Prostate gland (tissue), 1 donor: ENCODE measurements at regions not wholly inside any gene's neighbourhood (a gene's known extent, or its start where the extent isn't known, plus 50 kb on each side); places are given as distances from the start of the nearest gene placed in this dataset.

ENCODE experiments used
- POLR2A ChIP-seq: fragments of 450-650 bp; IDR thresholded peaks from one replicate; pipeline ENCODE4 v1.6.1; 2016; ENCODE audit warnings: antibody characterized with exemption, mild to moderate bottlenecking
- POLR2AphosphoS5 ChIP-seq: sonication (generic); formaldehyde crosslinking; IDR thresholded peaks from one replicate; pipeline ENCODE4 v1.6.1; 2017; ENCODE audit warnings: antibody characterized with exemption

- no peak for TF ChIP-seq POLR2A
- no peak for TF ChIP-seq POLR2AphosphoS5
These were observed 94.0 kb upstream of the SHOX start for GRCh38 chrX:536616-537015.
